ENCODE measurements at regions not wholly inside any gene's neighbourhood (a gene's known extent, or its start where the extent isn't known, plus 50 kb on each side); places are given as distances from the start of the nearest gene placed in this dataset.

DNA sequence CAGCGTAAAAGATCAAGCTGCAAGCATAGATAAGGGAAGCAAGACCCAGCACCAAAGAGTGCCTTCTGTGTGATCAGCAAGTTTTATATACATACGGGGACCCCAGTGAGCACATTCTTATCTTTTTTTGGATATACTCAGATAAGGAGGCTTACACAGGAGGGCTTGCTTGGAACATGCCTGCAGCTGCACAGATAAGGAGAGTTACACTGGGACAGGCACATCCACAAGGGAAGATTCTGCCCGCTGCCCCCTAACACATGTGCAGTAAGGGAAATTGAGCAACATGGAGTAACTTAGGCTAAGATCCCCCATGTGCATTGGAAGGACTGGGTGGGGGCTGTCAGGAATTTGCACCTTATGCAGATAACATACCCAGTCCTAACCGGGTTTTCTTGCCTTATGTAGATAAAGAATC, 1334.8 kb downstream of the MRPL39 start:
- TF ChIP-seq TAF1 (IDR thresholded peaks at IDR 0.05; ENCODE audit: low read depth, low read length) (no peak), POLR2AphosphoS5 (IDR thresholded peaks at IDR 0.05; ENCODE audit: low read depth, low read length) (no peak), POLR2A (IDR thresholded peaks at IDR 0.05; ENCODE audit: low read depth, low read length) (no peak), SPI1 (IDR thresholded peaks at IDR 0.05; ENCODE audit: low read depth, low read length) (no peak), POU2F2 (IDR thresholded peaks at IDR 0.05; ENCODE audit: low read depth, low read length) (no peak), PAX5 (IDR thresholded peaks at IDR 0.05; ENCODE audit: insufficient read depth, low read length, severe bottlenecking) (no peak)
